Lower leg skin (tissue), 4 donors: ENCODE measurements at regions not wholly inside any gene's neighbourhood (a gene's known extent, or its start where the extent isn't known, plus 50 kb on each side); places are given as distances from the start of the nearest gene placed in this dataset.
"Not testable (repeated sequence)": the region's sequence is repeated elsewhere in the genome, so short reads cannot be mapped to it uniquely, and the experiment has no call there.

Experiments
- DNase-seq, 2 donors: peaks; one replicate each; pipeline ENCODE4 v3.0.0-alpha.2; 2019; ENCODE audit warnings: low spot score in 2 of 2
- H3K4me3 ChIP-seq: fragments of 200-600 bp; sonication (generic); 2 replicates; pipeline ENCODE4 v1.5.1; 2017; ENCODE audit warnings: mild to moderate bottlenecking, low read depth; ENCODE audit not compliant: poor library complexity, severe bottlenecking
- POLR2A ChIP-seq, 2 donors: fragments of 450-650 bp; IDR thresholded peaks; one replicate each; pipeline ENCODE4 v1.6.1; 2016 to 2017; ENCODE audit warnings: antibody characterized with exemption in 2 of 2, mild to moderate bottlenecking in 1 of 2, moderate library complexity in 1 of 2
- WGBS, 2 donors: methylation state at CpG; one replicate each; pipeline ENCODE4 v1.1.5; 2018; 5-methylcytosine and 5-hydroxymethylcytosine counted together
- intact Hi-C: fragments of 100-400 bp; cut with DNase I; formaldehyde crosslinking; loops from one replicate; pipeline ENCODE4 v1.15.0; 2023; ENCODE audit warnings: low total_unique reads
- TF ChIP-seq, protein P1 (sequence below), 3 donors: fragments of 450-650 bp; IDR thresholded peaks; one replicate each; pipeline ENCODE4 v1.5.1; 2016; ENCODE audit warnings: antibody characterized with exemption in 3 of 3, mild to moderate bottlenecking in 3 of 3, moderate library complexity in 2 of 3

DNA sequence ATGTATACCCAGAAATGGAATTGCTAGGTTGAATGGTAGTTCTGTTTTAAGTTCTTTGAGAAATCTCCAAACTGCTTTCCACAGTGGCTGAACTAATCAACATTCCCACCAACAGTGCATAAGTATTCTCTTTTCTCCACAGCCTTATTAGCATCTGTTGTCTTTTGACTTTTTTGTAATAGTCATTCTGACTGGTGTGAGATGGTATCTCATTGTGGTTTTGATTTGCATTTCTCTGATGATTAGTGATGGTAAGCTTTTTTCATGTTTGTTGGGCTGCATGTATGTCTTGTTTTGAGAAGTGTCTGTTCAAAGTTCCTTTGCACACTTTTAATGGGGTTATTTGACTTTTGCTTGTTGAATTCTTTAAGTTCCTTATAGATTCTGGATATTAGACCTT lies 52.4 kb upstream of the EHHADH start:
- intact Hi-C loops, DNase-seq, H3K4me3 ChIP-seq: not testable (repeated sequence)

DNA sequence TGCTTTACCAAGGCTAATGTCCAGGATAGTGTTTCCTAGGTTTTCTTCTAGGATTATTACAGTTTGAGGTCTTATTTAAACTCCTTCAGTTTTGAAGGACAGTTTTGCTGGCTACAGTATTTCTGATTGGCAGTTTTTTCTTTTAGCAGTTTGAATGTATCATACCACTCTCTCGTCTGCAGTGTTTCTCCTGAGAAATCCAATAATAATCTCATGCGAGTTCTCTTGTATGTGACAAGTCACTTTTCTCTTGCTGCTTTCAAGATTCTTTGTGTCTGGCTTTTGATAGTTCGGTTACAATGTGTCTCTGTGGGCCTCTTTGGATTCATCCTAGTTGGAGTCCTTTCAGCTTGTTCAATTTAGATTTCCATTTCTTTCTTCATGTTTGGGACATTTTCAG lies 53.0 kb upstream of the EHHADH start:
- H3K4me3 ChIP-seq, result no peak overlapping the region
- TF ChIP-seq, protein P1, sequence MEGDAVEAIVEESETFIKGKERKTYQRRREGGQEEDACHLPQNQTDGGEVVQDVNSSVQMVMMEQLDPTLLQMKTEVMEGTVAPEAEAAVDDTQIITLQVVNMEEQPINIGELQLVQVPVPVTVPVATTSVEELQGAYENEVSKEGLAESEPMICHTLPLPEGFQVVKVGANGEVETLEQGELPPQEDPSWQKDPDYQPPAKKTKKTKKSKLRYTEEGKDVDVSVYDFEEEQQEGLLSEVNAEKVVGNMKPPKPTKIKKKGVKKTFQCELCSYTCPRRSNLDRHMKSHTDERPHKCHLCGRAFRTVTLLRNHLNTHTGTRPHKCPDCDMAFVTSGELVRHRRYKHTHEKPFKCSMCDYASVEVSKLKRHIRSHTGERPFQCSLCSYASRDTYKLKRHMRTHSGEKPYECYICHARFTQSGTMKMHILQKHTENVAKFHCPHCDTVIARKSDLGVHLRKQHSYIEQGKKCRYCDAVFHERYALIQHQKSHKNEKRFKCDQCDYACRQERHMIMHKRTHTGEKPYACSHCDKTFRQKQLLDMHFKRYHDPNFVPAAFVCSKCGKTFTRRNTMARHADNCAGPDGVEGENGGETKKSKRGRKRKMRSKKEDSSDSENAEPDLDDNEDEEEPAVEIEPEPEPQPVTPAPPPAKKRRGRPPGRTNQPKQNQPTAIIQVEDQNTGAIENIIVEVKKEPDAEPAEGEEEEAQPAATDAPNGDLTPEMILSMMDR (IDR thresholded peaks at IDR 0.05), result no peak
- no peak for TF ChIP-seq POLR2A (IDR thresholded peaks at IDR 0.05)
- WGBS, 2 donors, result 99 to 100% methylated on average over 3 of the region's 3 CpGs
- intact Hi-C loops, result no loop called here
- DNase-seq, result no peak

DNA sequence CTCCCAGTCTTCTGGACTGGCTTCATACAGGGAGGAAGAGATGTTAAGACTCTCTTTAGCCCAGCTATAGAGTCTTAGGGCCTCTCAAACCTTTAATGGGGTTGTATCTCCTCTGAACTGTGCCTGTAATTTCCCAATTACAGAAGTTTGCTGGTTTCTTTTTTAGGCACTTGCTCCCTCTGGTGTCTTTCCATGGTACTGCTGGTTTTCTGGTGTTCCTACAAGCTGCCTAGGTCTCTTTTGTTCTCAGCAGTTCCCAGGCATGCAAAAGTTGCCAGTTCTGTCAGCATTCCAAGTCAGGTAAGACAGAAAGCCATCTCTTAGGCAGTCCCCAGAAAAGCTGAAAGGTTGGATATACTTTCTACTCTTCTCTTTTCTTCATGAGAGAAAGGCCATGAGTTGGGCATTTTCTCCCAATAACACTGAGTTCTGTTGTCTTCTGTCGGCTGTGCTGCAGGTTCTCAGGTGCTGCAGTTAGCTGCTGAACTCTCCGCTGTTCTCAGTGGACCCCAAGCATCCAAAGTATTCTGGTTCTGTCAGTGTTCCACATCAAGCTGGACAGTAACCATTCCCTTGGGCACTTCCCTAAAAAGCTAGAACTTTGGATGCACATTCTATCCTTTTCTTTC lies 54.4 kb upstream of the EHHADH start:
- DNase-seq, result peak in 1 of 2 donors; percentile 41
- WGBS, 2 donors, result 91 to 94% methylated on average over 2 of the region's 2 CpGs
- H3K4me3 ChIP-seq, result no peak overlapping the region
- no peak for TF ChIP-seq POLR2A (IDR thresholded peaks at IDR 0.05)
- TF ChIP-seq, protein P1 (IDR thresholded peaks at IDR 0.05), result no peak
- intact Hi-C loops, result no loop called here

DNA sequence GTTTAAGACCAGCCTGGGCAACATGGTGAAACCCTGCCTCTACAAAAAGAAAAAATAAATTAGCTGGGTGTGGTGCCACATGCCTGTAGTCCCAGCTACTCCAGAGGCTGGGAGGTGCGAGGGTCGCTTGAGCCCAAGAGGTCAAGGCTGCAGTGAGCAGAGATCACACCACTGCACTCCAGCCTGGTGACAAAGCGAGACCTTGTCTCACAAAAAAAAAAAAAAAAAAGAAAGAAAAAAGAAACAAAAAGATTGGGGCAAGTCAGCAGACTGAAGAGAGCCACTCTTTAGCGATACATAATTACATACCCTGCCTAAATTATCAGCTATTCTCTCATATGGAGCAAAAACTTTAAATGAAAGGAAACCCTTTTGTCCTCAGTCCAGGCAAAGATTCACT lies 53.6 kb upstream of the MAP3K13 start:
- WGBS, 2 donors, result 71 to 97% methylated on average over 4 of the region's 4 CpGs
- TF ChIP-seq, protein P1 (IDR thresholded peaks at IDR 0.05), result no peak
- no peak for TF ChIP-seq POLR2A (IDR thresholded peaks at IDR 0.05)
- H3K4me3 ChIP-seq, result no peak overlapping the region
- DNase-seq, result no peak
- intact Hi-C loops, result no loop called here

DNA sequence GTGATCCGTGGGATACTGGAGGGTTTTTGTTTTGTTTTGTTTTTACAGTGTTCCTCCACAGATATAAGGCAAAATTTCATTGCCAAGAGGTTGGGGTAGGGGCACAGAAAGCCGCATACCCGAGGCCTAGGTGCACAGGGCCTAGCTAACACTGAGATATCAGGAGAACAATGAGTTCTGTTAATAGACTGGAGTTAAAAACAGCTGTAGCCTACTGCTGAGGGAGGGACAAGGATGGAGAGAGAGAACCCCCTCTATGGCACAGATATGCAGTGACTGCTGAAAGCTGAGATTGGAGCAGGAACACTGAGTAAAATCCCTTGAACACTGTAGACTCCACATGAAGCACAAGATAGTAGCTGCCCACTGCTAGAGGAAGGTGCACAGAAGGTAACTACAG lies 53.1 kb upstream of the MAP3K13 start:
- 92% methylated on average over 3 of the region's 3 CpGs for WGBS, 2 donors
- intact Hi-C loops, result no loop called here
- DNase-seq, result no peak

DNA sequence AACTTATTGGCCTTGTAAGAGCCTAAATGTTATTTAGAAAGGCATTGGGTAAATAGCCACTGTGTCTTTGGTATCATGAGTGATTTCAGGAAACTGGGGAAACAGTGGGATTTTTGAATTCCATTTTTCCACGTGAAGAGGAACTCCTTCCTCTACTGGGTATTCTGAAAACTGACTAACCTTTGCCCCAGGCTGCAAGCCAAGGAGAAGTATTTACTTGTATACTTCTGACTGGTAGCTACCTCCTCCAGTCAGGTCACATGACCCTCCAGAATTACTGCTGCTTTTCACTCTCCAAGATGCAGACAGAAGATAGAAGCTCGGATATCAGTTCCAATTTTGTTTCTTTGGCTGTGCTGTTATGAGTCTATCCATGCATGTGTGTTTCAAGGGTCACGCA lies 50.9 kb upstream of the MAP3K13 start:
- no peak overlapping the region for H3K4me3 ChIP-seq
- intact Hi-C loops, result no loop called here
- WGBS, 2 donors, result 62 to 64% methylated on average over 3 of the region's 3 CpGs
- DNase-seq, result no peak
- TF ChIP-seq, protein P1 (IDR thresholded peaks at IDR 0.05), result no peak
- no peak for TF ChIP-seq POLR2A (IDR thresholded peaks at IDR 0.05)

More for the DNA sequence above, 53.1 kb upstream of the MAP3K13 start:
- no peak for TF ChIP-seq POLR2A (IDR thresholded peaks at IDR 0.05)
- TF ChIP-seq, protein P1 (IDR thresholded peaks at IDR 0.05), result no peak
- H3K4me3 ChIP-seq, result no peak overlapping the region
